Activated T-cell treated with anti-CD3 and anti-CD28 coated beads for 48 hours (primary cell): ENCODE measurements at regions not wholly inside any gene's neighbourhood (a gene's known extent, or its start where the extent isn't known, plus 50 kb on each side); places are given as distances from the start of the nearest gene placed in this dataset.
A peak's percentile ranks its signal among the peaks of the same experiment; 100 is the strongest.

ENCODE experiments used
- DNase-seq: peaks from one replicate; pipeline ENCODE4 v3.0.0-alpha.2; 2020; ENCODE audit warnings: low read depth

GRCh38 chr12:107283652-107284051 lies 190.3 kb upstream of the CRY1 start:
- no peak for DNase-seq

- DNase-seq = no peak
Measured at GRCh38 chr12:107284692-107285091, 191.3 kb upstream of the CRY1 start.

DNA sequence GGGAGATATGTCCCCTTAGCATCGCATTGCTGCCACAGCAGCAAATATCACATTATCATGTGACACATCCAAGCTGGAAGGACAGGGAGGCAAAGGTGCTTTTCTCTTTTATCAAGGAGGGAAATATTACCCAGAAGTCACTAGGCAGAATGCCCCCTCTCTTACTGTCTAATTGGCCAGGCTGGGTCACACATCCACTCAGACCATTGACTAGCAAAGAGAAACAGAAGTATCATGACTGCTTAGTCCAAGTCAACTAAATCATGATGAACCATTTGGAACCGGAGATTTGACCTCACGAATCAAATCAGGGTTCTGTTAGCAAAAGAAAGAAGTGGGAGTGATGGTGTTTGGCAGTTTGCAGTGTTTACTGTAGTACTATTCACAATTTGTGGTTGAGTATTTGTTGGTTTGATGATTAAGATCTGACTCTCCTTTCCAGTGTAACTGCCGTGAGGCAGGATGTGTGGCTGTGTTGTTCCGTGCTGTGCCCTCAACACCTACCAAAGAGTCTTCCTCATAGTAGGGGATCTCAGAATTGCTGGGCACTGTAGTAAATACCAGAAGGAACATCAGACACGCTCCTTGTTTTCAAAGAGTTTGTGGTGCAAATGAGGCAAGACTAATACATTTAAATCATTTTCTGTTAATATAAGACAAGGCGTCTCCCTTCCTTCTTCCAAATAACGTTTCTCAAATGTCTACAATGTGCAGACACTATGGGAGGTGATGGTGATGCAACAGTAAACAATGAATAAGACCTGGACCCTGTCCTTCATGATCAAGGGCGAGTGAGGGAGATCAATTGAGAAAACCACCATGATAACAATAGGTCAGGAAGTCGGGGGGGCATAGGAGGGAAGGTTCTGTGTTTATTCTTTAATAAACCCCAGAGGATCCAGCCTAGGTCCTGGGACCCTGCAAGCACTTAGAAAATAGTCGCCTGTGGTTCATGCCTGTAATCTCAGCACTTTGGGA lies 194.4 kb upstream of the CRY1 start:
- DNase-seq = peak; percentile 15

DNA sequence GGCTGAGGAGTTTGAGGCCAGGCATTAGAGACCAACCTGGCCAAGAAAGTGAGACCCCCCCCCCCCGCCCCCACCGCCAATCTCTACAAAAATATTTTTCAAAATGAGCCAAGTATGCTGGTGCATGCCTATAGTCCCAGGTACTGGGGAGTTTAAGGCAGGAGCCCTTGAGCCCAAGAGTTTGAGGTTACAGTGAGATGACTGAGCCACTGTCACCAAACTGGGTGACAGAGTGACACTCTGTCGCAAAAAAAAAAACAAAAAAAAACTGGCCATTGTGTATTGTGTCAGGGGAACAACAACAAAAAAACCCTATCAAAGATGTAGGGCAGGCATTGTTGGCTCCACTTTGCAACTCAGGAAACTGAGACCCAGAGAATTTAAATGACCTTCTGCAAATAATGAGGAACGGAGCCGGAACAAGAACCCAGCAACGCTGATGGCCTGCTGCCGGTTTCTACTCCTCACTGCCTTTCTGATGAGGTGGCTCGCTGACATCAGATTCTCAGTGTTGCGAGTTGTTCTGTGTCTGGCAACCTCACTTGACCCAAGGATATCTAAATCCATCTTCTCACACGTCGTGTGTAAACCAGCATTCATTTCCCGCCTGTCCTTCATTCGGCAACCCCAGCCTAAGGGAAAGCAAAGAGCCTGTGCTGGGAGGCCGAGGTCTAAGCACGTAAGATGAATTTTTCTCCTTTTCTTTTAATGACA lies 195.2 kb upstream of the CRY1 start:
- DNase-seq = no peak

- no peak for DNase-seq
Measured at GRCh38 chr12:107291018-107291417, 197.7 kb upstream of the CRY1 start.

GRCh38 chr12:107296681-107297089 lies 203.3 kb upstream of the CRY1 start:
- no peak for DNase-seq

GRCh38 chr12:107302649-107303341 lies 209.4 kb upstream of the CRY1 start:
- no peak for DNase-seq

DNA sequence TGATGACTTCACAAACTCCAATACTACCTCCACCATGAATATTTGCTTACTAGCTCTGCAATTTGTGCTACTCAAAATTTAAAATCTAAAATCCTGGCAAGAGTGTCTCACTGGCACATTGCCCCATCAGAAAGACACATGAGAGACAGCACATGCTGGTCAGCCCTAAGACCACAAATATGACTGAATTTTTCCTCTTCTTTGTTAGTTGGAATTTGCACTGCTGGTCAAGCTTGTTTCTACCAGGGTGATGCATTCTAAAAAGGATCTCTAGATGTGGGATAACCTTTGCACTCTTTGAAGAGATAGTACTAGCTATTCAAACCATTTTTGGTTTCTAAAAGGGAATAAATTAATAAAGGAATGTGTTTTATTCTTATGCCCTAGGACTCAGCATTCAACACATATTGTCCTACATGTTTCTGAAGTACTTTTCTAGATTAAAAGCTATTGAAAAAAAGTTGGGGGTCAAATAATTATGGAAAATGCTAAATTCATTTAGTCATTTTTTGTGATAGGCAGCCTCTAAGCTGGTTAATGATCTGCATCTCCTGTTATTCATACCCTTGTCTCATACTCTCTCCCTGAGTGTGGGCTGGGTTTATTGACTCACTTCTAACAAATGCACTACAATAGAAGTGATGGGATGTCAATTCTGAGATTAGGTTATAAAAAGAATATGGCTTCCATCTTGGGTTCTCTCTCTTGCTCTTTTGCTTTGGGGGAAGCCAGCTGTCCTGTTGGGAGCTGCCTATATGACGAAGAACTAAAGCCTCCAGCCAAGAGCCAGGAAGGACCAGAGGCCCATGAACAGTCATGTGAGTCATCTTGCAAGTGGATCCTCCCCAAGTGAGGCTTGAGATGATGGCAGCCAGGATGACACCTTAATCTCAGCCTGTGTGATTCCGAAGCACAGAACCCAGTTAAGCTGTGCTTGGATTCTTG lies 211.5 kb upstream of the CRY1 start:
- DNase-seq = no peak

- DNase-seq = no peak
Measured at GRCh38 chr12:107306141-107306659, 212.9 kb upstream of the CRY1 start.

GRCh38 chr12:107308310-107308709 lies 215.0 kb upstream of the CRY1 start:
- no peak for DNase-seq

GRCh38 chr12:107309020-107309419 lies 215.7 kb upstream of the CRY1 start:
- DNase-seq = no peak

- DNase-seq = no peak
Measured at GRCh38 chr12:107310621-107311020, 217.3 kb upstream of the CRY1 start.

DNA sequence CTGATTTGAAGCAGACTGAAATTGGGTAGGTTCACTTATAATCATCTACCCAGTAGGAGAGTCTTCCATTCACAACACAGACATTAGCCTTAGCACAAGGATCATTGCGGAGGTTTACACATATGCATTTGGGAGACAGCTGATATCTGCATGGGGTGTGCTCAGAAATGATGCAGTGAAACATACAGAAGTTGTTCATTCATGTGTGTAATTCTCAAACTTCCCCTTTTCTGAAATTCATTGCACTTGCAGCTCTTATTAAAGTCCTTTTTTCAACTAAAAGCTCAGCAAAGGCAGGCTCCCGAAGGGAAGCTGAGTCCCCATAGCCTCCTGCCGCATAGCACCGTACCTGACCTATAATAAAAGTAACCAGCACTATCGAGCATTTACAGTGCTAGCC lies 218.3 kb upstream of the CRY1 start:
- no peak for DNase-seq

DNA sequence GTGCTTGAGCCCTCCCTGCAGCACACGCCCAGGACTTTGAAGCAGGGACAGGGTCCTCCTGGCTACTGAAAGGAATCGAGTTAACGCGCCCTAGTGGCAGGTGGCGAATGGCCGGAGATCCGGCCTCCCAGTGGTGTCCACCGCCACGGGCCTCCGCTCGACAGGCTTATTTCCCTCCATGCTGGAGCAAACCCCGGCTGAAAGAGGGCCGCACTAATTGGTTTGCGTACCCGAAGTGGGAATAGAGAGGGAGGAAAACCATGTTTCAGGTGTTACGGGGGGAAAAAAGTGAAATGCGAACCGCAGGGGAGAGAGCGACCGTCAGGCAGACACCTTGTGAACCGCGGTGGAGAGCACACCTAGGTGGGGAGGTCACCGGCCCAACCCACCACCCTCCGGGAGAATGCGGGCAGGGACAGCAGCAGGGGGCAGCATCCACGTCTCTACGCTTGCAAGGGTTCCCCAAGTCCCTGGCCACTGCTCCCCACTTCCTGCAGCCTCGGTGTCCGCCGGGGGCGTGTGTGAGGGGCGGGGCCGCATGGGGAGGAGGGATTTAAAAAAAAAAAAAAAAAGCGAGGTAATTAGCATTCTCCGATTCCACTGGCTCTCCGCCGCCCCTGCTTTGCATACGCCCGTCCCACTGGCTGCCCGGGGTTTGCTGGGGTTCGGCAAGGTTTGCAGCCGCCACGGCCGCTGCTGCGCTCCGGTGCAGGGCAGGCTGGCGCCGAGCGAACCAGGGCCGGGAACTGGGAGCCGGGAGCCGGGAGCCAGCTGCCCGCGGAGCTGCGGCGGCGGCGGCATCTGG lies 224.6 kb upstream of the CRY1 start:
- peak; percentile 79 for DNase-seq

DNA sequence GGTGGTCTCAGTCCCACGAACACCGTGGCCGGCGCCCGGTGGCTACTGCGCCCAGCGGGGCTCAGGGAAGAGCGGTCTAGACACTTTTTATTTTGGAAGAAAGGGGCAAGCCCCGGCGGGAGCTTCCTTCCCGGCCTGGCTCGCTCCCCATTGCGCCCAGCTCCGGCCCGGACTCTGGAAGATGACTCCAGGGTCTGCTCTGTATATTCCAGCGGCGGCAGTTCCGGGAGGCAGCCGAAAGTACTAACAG lies 225.1 kb upstream of the CRY1 start:
- no peak for DNase-seq

DNA sequence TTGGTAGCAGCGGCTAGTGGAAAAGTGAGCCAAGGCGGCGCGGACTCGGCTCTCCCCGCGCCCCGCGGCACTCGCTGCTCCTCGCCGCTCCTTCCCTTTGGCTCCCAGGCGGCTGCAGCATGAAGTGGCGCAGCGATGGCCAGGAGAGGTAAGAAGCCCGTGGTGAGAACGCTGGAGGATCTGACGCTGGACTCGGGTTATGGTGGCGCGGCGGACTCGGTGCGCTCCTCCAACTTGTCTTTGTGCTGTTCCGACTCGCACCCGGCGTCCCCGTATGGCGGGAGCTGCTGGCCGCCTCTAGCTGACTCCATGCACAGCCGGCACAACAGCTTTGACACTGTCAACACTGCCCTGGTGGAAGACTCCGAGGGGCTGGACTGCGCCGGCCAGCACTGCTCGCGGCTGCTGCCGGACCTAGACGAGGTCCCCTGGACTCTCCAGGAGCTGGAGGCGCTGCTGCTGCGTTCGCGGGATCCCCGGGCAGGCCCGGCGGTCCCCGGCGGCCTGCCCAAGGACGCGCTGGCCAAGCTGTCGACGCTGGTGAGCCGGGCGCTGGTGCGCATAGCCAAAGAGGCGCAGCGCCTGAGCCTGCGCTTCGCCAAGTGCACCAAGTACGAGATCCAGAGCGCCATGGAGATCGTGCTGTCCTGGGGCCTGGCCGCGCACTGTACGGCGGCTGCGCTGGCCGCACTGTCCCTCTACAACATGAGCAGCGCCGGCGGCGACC lies 225.6 kb upstream of the CRY1 start:
- DNase-seq = no peak

DNA sequence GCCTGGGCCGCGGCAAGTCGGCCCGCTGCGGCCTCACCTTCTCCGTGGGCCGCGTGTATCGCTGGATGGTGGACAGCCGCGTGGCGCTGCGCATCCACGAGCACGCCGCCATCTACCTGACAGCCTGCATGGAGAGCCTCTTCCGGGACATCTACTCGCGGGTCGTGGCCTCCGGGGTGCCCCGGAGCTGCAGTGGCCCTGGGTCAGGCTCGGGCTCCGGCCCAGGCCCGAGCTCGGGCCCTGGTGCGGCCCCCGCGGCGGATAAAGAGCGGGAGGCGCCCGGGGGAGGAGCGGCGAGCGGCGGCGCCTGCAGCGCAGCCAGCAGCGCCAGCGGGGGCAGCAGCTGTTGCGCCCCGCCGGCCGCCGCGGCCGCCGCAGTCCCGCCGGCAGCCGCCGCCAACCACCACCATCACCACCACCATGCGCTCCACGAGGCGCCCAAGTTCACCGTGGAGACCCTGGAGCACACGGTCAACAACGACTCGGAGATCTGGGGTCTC lies 226.2 kb upstream of the CRY1 start:
- DNase-seq = no peak

DNA sequence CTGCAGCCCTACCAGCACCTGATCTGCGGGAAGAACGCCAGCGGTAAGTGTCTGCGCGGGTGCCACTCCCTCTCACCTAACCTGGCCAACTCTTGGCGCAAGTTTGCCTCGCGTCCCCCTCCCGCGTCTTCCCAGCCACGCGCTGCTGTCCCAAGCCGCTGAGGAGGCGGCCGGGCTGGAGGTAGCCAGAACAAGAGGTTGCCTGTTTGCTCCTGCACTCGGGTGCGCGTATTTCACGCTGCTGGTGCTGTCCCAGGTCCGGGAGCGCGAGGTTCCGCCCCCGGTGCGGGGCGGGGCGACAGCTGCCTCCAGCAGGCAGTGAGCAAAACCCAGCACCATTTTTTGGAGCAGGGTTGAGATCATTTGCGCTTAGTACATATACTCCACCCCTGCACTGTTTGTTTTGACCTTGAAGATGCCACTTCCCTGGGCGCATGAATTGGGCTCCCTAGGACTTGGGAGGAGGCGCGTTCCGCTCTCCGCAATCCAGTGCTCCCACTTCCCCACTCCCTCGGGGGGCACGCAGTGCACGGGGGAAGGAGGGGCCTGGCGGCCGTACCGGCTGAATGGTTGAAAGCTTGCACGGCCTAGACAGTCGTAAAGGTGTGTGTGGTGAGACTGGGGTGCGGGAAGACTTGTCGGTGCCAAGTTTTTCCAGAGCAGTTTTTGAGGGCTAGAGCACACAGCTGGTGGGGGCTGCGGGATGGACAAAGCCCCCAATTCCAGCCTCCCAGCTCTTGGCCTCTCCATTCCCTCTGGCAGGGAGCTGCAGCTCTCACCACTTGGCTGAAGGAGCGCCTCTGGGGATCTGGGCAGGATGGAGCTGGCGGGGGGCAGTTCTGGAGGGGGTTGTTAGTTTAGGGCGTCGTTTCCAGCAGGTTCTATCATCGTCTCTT lies 226.9 kb upstream of the CRY1 start:
- DNase-seq = peak; percentile 83
